ENCODE measurements at regions not wholly inside any gene's neighbourhood (a gene's known extent, or its start where the extent isn't known, plus 50 kb on each side); places are given as distances from the start of the nearest gene placed in this dataset.

GRCh38 chr10:131425752-131426533, 114.4 kb upstream of the TCERG1L start:
- TF ChIP-seq FOS (IDR thresholded peaks at IDR 0.05; ENCODE audit: borderline replicate concordance, insufficient read depth, low read length) (no peak), MYC (IDR thresholded peaks at IDR 0.05; ENCODE audit: low read depth, low read length) (no peak), POLR2A (IDR thresholded peaks at IDR 0.05; ENCODE audit: low read depth, low read length) (no peak), EZH2 (IDR thresholded peaks at IDR 0.05; ENCODE audit: borderline replicate concordance, low read depth, low read length, severe bottlenecking) (no peak), CTCF (IDR thresholded peaks at IDR 0.05; ENCODE audit: extremely low read depth in 1 of 2, insufficient read depth in 1 of 2, low read depth in 1 of 2, low read length in 2 of 2) (no peak), GATA2 (IDR thresholded peaks at IDR 0.05; ENCODE audit: insufficient read depth, insufficient read length, low read depth, low read length) (no peak), JUN (IDR thresholded peaks at IDR 0.05; ENCODE audit: borderline replicate concordance, insufficient read depth, insufficient read length, low read depth) (no peak)
- no peak overlapping the region for H3K27ac ChIP-seq (ENCODE audit: insufficient read depth, low read depth, low read length)
- no peaks in the 10 kb centered on the region for H3K27me3 ChIP-seq (ENCODE audit: control insufficient read depth in 2 of 2, insufficient read depth in 2 of 2, low read length in 2 of 2)
- DNase-seq (ENCODE audit: low read depth, low spot score), result no peak
- H3K79me2 ChIP-seq (ENCODE audit: control insufficient read depth, insufficient read depth, low read length), result no peaks in the 10 kb centered on the region
- H3K4me1 ChIP-seq (ENCODE audit: control insufficient read depth, extremely low read depth, insufficient read depth, low read length), result no peaks in the 10 kb centered on the region
- no peak overlapping the region for H3K9ac ChIP-seq (replicated peaks; ENCODE audit: extremely low read depth, insufficient read depth, low read length)
- H2AFZ ChIP-seq (ENCODE audit: low read depth, low read length), result no peak overlapping the region
- intact Hi-C loops (cut with micrococcal nuclease) (no loop called here), dilution Hi-C loops (cut with MboI; ENCODE audit: extremely low pct_ligation_motif_present, low sequenced_read_pairs) (no loop called here)
- FAIRE-seq, result no peak
- ChIA-PET CTCF (no interaction called here), POLR2A (no interaction called here)
- no peaks in the 10 kb centered on the region for H4K20me1 ChIP-seq (replicated peaks; ENCODE audit: control insufficient read depth, extremely low read depth, insufficient read depth, low read length)
- no peak overlapping the region for H3K4me2 ChIP-seq (ENCODE audit: insufficient read depth, low read length)
- H3K36me3 ChIP-seq (ENCODE audit: control insufficient read depth in 2 of 2, extremely low read depth in 1 of 2, insufficient read depth in 2 of 2, low read length in 2 of 2), result no peaks in the 10 kb centered on the region
- no TSS peak for BruUV-seq (replicated peaks)
- H3K4me3 ChIP-seq (replicated peaks in 1 of 3; ENCODE audit: insufficient read depth in 1 of 3, low read depth in 1 of 3, low read length in 3 of 3), result no peak overlapping the region
- H3K9me3 ChIP-seq (replicated peaks; ENCODE audit: control insufficient read depth, insufficient read depth, low read length), result peaks cover 13% of the 10 kb centered on the region
- H3K9me1 ChIP-seq (replicated peaks; ENCODE audit: control insufficient read depth, extremely low read depth, insufficient read depth, low read length), result no peaks in the 10 kb centered on the region
